OCI-LY7 (cell line): ENCODE measurements at regions not wholly inside any gene's neighbourhood (a gene's known extent, or its start where the extent isn't known, plus 50 kb on each side); places are given as distances from the start of the nearest gene placed in this dataset.

Source experiments
- EZH2phosphoT487 ChIP-seq: fragments of 200-600 bp; sonication (generic); IDR thresholded peaks from 2 replicates; pipeline ENCODE4 v1.6.1; 2018; ENCODE audit warnings: low read depth, borderline replicate concordance, mild to moderate bottlenecking, mixed run types, antibody characterized with exemption, low read length, moderate library complexity, mixed read lengths
- TF ChIP-seq, protein P1 (sequence below): fragments of 200-600 bp; sonication (generic); conservative IDR thresholded peaks from 2 replicates; pipeline ENCODE4 v1.5.1; 2014; ENCODE audit warnings: mild to moderate bottlenecking, antibody characterized with exemption, low read length, moderate library complexity, mixed read lengths

DNA sequence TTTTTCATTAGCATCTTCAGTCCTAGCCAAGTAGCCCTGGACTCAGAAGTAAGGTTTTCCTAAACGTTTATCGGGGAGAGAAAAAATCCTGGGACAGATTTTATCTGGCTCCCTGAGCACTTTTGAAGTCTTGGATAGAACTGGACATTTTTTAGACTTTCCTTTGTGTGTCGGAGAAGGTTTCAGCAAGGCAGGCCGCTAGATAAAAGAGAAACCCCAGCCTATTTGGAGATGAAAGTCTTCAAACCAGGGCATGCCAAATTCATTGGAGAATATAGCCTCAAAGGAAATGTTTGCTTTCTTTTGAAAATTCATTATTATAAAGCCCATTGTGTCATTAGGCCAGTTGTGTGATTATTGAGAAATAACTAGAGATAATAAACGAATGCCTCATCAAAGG lies 228.1 kb downstream of the BAMBI start:
- TF ChIP-seq, protein P1, sequence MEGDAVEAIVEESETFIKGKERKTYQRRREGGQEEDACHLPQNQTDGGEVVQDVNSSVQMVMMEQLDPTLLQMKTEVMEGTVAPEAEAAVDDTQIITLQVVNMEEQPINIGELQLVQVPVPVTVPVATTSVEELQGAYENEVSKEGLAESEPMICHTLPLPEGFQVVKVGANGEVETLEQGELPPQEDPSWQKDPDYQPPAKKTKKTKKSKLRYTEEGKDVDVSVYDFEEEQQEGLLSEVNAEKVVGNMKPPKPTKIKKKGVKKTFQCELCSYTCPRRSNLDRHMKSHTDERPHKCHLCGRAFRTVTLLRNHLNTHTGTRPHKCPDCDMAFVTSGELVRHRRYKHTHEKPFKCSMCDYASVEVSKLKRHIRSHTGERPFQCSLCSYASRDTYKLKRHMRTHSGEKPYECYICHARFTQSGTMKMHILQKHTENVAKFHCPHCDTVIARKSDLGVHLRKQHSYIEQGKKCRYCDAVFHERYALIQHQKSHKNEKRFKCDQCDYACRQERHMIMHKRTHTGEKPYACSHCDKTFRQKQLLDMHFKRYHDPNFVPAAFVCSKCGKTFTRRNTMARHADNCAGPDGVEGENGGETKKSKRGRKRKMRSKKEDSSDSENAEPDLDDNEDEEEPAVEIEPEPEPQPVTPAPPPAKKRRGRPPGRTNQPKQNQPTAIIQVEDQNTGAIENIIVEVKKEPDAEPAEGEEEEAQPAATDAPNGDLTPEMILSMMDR: no peak
- TF ChIP-seq EZH2phosphoT487: no peak
